Upper lobe of left lung (tissue), 4 donors: ENCODE measurements at regions not wholly inside any gene's neighbourhood (a gene's known extent, or its start where the extent isn't known, plus 50 kb on each side); places are given as distances from the start of the nearest gene placed in this dataset.

Source experiments
- CTCF ChIP-seq, 6 experiments: fragments of 450-650 bp in 4 of 6; fragments of 200-600 bp in 2 of 6; sonication (generic) in 2 of 6; IDR thresholded peaks; one replicate each; pipeline ENCODE4 v1.5.1; 2016 to 2019; ENCODE audit warnings: antibody characterized with exemption in 6 of 6
- EP300 ChIP-seq, 4 donors: sonication (generic); formaldehyde crosslinking; IDR thresholded peaks; one replicate each; pipeline ENCODE4 v1.5.1; 2017; ENCODE audit warnings: antibody characterized with exemption in 4 of 4, control low read depth in 2 of 4
- POLR2A ChIP-seq, 4 donors: fragments of 450-650 bp; IDR thresholded peaks; one replicate each; pipeline ENCODE4 v1.5.1; 2016 to 2017; ENCODE audit warnings: antibody characterized with exemption in 4 of 4, mild to moderate bottlenecking in 2 of 4
- POLR2AphosphoS5 ChIP-seq, 2 donors: sonication (generic); formaldehyde crosslinking; IDR thresholded peaks; one replicate each; pipeline ENCODE4 v1.5.1; 2017; ENCODE audit warnings: antibody characterized with exemption in 2 of 2

GRCh38 chr5:125587631-125588030 lies 835.6 kb upstream of the GRAMD2B start:
- no peak for TF ChIP-seq EP300 (IDR thresholded peaks at IDR 0.05)
- no peak for TF ChIP-seq CTCF (IDR thresholded peaks at IDR 0.05)
- TF ChIP-seq POLR2AphosphoS5 (IDR thresholded peaks at IDR 0.05), result no peak
- TF ChIP-seq POLR2A (IDR thresholded peaks at IDR 0.05), result no peak
